ENCODE measurements at regions not wholly inside any gene's neighbourhood (a gene's known extent, or its start where the extent isn't known, plus 50 kb on each side); places are given as distances from the start of the nearest gene placed in this dataset.

- TF ChIP-seq CTCF (IDR thresholded peaks at IDR 0.05) (no peak), POLR2AphosphoS5 (IDR thresholded peaks at IDR 0.05; ENCODE audit: low read depth, low read length) (no peak), SIN3A (IDR thresholded peaks at IDR 0.05; ENCODE audit: borderline replicate concordance, insufficient read depth, low read depth, low read length) (no peak)
Observed at GRCh38 chr21:31484219-31484618, 140.2 kb upstream of the TIAM1 start.
